ENCODE measurements at regions not wholly inside any gene's neighbourhood (a gene's known extent, or its start where the extent isn't known, plus 50 kb on each side); places are given as distances from the start of the nearest gene placed in this dataset.

- Histone ChIP-seq H3K9me3 (replicated peaks; ENCODE audit: insufficient read depth, low read length) (no peaks in the 10 kb centered on the region), H4K20me1 (ENCODE audit: insufficient read depth, low read length) (no peaks in the 10 kb centered on the region), H2AFZ (ENCODE audit: low read length) (no peak overlapping the region), H3K36me3 (replicated peaks; ENCODE audit: insufficient read depth, low read length) (no peaks in the 10 kb centered on the region), H3K27me3 (replicated peaks; ENCODE audit: insufficient read depth, low read length) (no peaks in the 10 kb centered on the region), H3K4me2 (ENCODE audit: low read depth, low read length) (no peak overlapping the region), H3K4me1 (ENCODE audit: low read length) (no peaks in the 10 kb centered on the region), H3F3A (ENCODE audit: insufficient read depth, low read length) (no peaks in the 10 kb centered on the region), H3K9ac (ENCODE audit: low read length) (no peak overlapping the region), H3K9me2 (replicated peaks; ENCODE audit: insufficient read depth, low read length) (no peaks in the 10 kb centered on the region), H3K79me2 (ENCODE audit: low read length) (no peaks in the 10 kb centered on the region), H3K27ac (ENCODE audit: low read length) (no peak overlapping the region), H3K4me3 (ENCODE audit: low read length) (no peak overlapping the region)
- TF ChIP-seq EZH2phosphoT487 (IDR thresholded peaks at IDR 0.05; ENCODE audit: low read length): no peak
- TF ChIP-seq CTCF (IDR thresholded peaks at IDR 0.05; ENCODE audit: low read length): no peak
- TF ChIP-seq EZH2 (optimal IDR thresholded peaks at IDR 0.05; ENCODE audit: low read depth, low read length): no peak
- DNase-seq: no peak
These were observed 217.5 kb upstream of the SGCD start for GRCh38 chr5:156109317-156110023.

DNA sequence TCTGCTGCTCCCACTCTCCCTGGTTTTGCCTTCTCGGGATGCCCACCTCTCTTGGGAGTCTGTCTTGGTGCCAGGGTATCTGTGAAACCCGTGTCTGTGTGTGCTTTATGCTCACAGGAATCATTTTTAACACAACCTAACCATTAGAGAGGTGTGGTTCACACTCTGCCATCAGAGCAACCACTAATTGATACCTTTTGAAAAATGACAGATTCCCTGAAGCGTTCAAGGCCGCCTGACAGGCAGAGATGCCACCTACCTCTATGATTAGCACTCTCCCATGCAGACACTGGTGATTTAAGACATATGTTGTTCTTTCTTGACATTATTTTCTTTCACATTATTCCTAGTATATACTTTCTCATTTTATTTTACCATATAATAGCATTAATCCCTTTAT lies 207.3 kb upstream of the SGCD start:
- H4K20me1 ChIP-seq (ENCODE audit: insufficient read depth, low read length): no peaks in the 10 kb centered on the region
- no peak overlapping the region for H3K4me2 ChIP-seq (ENCODE audit: low read depth, low read length)
- H3K4me1 ChIP-seq (ENCODE audit: low read length): no peaks in the 10 kb centered on the region
- no peak overlapping the region for H2AFZ ChIP-seq (ENCODE audit: low read length)
- H3F3A ChIP-seq (ENCODE audit: insufficient read depth, low read length): no peaks in the 10 kb centered on the region
- H3K9ac ChIP-seq (ENCODE audit: low read length): no peak overlapping the region
- TF ChIP-seq EZH2 (optimal IDR thresholded peaks at IDR 0.05; ENCODE audit: low read depth, low read length) (no peak), CTCF (IDR thresholded peaks at IDR 0.05; ENCODE audit: low read length) (no peak), EZH2phosphoT487 (IDR thresholded peaks at IDR 0.05; ENCODE audit: low read length) (no peak)
- no peaks in the 10 kb centered on the region for H3K27me3 ChIP-seq (replicated peaks; ENCODE audit: insufficient read depth, low read length)
- H3K9me2 ChIP-seq (replicated peaks; ENCODE audit: insufficient read depth, low read length): no peaks in the 10 kb centered on the region
- no peaks in the 10 kb centered on the region for H3K36me3 ChIP-seq (replicated peaks; ENCODE audit: insufficient read depth, low read length)
- H3K9me3 ChIP-seq (replicated peaks; ENCODE audit: insufficient read depth, low read length): no peaks in the 10 kb centered on the region
- no peaks in the 10 kb centered on the region for H3K79me2 ChIP-seq (ENCODE audit: low read length)
- DNase-seq: no peak
- H3K27ac ChIP-seq (ENCODE audit: low read length): no peak overlapping the region
- no peak overlapping the region for H3K4me3 ChIP-seq (ENCODE audit: low read length)

GRCh38 chr5:156120777-156121176 lies 206.2 kb upstream of the SGCD start:
- H3K4me3 ChIP-seq (ENCODE audit: low read length): no peak overlapping the region
- H3K9me3 ChIP-seq (replicated peaks; ENCODE audit: insufficient read depth, low read length): no peaks in the 10 kb centered on the region
- H3K4me1 ChIP-seq (ENCODE audit: low read length): no peaks in the 10 kb centered on the region
- H3K79me2 ChIP-seq (ENCODE audit: low read length): no peaks in the 10 kb centered on the region
- H3K36me3 ChIP-seq (replicated peaks; ENCODE audit: insufficient read depth, low read length): no peaks in the 10 kb centered on the region
- H3K4me2 ChIP-seq (ENCODE audit: low read depth, low read length): no peak overlapping the region
- H3K27ac ChIP-seq (ENCODE audit: low read length): no peak overlapping the region
- H3K9ac ChIP-seq (ENCODE audit: low read length): no peak overlapping the region
- H2AFZ ChIP-seq (ENCODE audit: low read length): no peak overlapping the region
- H3F3A ChIP-seq (ENCODE audit: insufficient read depth, low read length): no peaks in the 10 kb centered on the region
- no peaks in the 10 kb centered on the region for H4K20me1 ChIP-seq (ENCODE audit: insufficient read depth, low read length)
- no peak for TF ChIP-seq CTCF (IDR thresholded peaks at IDR 0.05; ENCODE audit: low read length)
- TF ChIP-seq EZH2 (optimal IDR thresholded peaks at IDR 0.05; ENCODE audit: low read depth, low read length): no peak
- no peak for TF ChIP-seq EZH2phosphoT487 (IDR thresholded peaks at IDR 0.05; ENCODE audit: low read length)
- no peaks in the 10 kb centered on the region for H3K9me2 ChIP-seq (replicated peaks; ENCODE audit: insufficient read depth, low read length)
- no peak for DNase-seq
- H3K27me3 ChIP-seq (replicated peaks; ENCODE audit: insufficient read depth, low read length): no peaks in the 10 kb centered on the region

All from MM.1S (cell line).